ENCODE measurements at regions not wholly inside any gene's neighbourhood (a gene's known extent, or its start where the extent isn't known, plus 50 kb on each side); places are given as distances from the start of the nearest gene placed in this dataset.

DNA sequence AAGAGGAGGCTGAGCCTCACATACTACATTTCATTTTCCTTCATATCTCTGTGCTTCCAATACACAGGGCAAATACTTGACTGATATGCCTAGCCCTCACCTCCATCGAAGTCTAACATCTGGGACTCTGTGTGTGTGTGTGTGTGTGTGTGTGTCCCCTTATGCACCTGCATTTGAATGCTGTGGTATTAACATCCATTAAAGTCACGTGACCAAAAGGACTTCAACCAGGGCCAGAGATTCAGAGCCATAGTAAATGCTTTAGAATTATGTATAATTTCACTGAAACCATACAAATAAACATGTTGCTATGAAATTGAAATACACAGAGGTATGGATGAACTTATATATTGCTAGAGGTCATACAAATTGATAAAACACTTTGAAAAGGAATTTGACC is 165.8 kb upstream of the SEMA6D start:
- TF ChIP-seq POLR2AphosphoS5 (IDR thresholded peaks at IDR 0.05; ENCODE audit: low read depth, low read length), result no peak
- TF ChIP-seq TAF1 (IDR thresholded peaks at IDR 0.05; ENCODE audit: borderline replicate concordance, insufficient read depth, low read length), result no peak
- TF ChIP-seq REST (IDR thresholded peaks at IDR 0.05; ENCODE audit: insufficient read depth in 1 of 2, low read depth in 2 of 2, low read length in 2 of 2), result no peak
- no peak for TF ChIP-seq SIN3A (IDR thresholded peaks at IDR 0.05; ENCODE audit: borderline replicate concordance, insufficient read depth, low read length)
- TF ChIP-seq FOXP2 (optimal IDR thresholded peaks at IDR 0.05; ENCODE audit: borderline replicate concordance, extremely low read depth, extremely low read length, insufficient read depth), result no peak
